ENCODE measurements at regions not wholly inside any gene's neighbourhood (a gene's known extent, or its start where the extent isn't known, plus 50 kb on each side); places are given as distances from the start of the nearest gene placed in this dataset.
A peak's percentile ranks its signal among the peaks of the same experiment; 100 is the strongest.

GRCh38 chrX:40149286-40150175, 51.8 kb upstream of the BCOR start:
- Histone ChIP-seq H3K4me3 (ENCODE audit: low read depth in 2 of 2, low read length in 1 of 2) (no peak overlapping the region), H3K9me3 (no peaks in the 10 kb centered on the region), H4K20me1 (ENCODE audit: insufficient read depth) (no peaks in the 10 kb centered on the region), H3K9ac (no peak overlapping the region), H3K27me3 (ENCODE audit: insufficient read depth) (peaks cover 43% of the 10 kb centered on the region; the same call in 1 of the 2 replicates), H3K4me1 (ENCODE audit: control insufficient read depth in 1 of 2, insufficient read depth in 2 of 2, low read depth in 1 of 2, low read length in 1 of 2) (peaks cover 0 to 43% of the 10 kb centered on the region in 2 experiments; a peak in 2 of 4 replicates), H3F3A (replicated peaks; ENCODE audit: insufficient read depth) (no peaks in the 10 kb centered on the region), H3K27ac (ENCODE audit: low read depth in 2 of 2, low read length in 1 of 2) (peak overlapping the region in 1 of 2 experiments; percentile 75; a peak in 2 of 4 replicates), H3K79me2 (ENCODE audit: insufficient read depth) (no peaks in the 10 kb centered on the region), H3K4me2 (no peak overlapping the region), H2AFZ (ENCODE audit: low read depth) (no peak overlapping the region), H3K9me2 (no peaks in the 10 kb centered on the region), H3K36me3 (replicated peaks in 1 of 2; ENCODE audit: control insufficient read depth in 1 of 2, insufficient read depth in 2 of 2, low read length in 1 of 2) (no peaks in the 10 kb centered on the region)
- 64% methylated on average over 16 of the region's 17 CpGs for WGBS (ENCODE audit: low lambda C conversion rate)
- TF ChIP-seq CTCF (IDR thresholded peaks at IDR 0.05) (no peak), FOXJ3 (CRISPR knock-in tag; IDR thresholded peaks at IDR 0.05) (no peak), NRF1 (IDR thresholded peaks at IDR 0.05; ENCODE audit: low read depth, low read length) (no peak), MXI1 (IDR thresholded peaks at IDR 0.05; ENCODE audit: low read depth, low read length) (no peak), EZH2phosphoT487 (IDR thresholded peaks at IDR 0.05; ENCODE audit: borderline replicate concordance, low read depth) (no peak), GABPA (IDR thresholded peaks at IDR 0.05; ENCODE audit: low read depth) (no peak), TCF12 (IDR thresholded peaks at IDR 0.05) (no peak), PBX3 (IDR thresholded peaks at IDR 0.05) (no peak)
- no peak for DNase-seq
- POLR2A ChIA-PET: interaction anchor here (1.0 kb wide), 1 partner anchor 27 kb away, joined by 3 read pairs; no protein-coding TSS in a partner anchor
- CTCF ChIA-PET: no interaction called here

GRCh38 chrX:40148385-40149285, 50.9 kb upstream of the BCOR start:
- TF ChIP-seq MXI1 (IDR thresholded peaks at IDR 0.05; ENCODE audit: low read depth, low read length): no peak
- no peak for TF ChIP-seq SMC3 (IDR thresholded peaks at IDR 0.05; ENCODE audit: low read depth, low read length)
- TF ChIP-seq TEAD4 (IDR thresholded peaks at IDR 0.05; ENCODE audit: borderline replicate concordance, insufficient read depth): no peak
- TF ChIP-seq RAD21 (IDR thresholded peaks at IDR 0.05; ENCODE audit: low read length): no peak
- peak; percentile 51; the same call in 1 of the 2 replicates for TF ChIP-seq GATA2 (CRISPR knock-in tag; IDR thresholded peaks at IDR 0.05)
- TF ChIP-seq FOXJ3 (CRISPR knock-in tag; IDR thresholded peaks at IDR 0.05): no peak
- 66% methylated on average over 24 of the region's 24 CpGs for WGBS (ENCODE audit: low lambda C conversion rate)
- peaks cover 48% of the 10 kb centered on the region; the same call in 1 of the 2 replicates for H3K27me3 ChIP-seq (ENCODE audit: insufficient read depth)
- H3K4me1 ChIP-seq (ENCODE audit: control insufficient read depth in 1 of 2, insufficient read depth in 2 of 2, low read depth in 1 of 2, low read length in 1 of 2): peaks cover 0 to 44% of the 10 kb centered on the region in 2 experiments; a peak in 2 of 4 replicates
- no peaks in the 10 kb centered on the region for H3K79me2 ChIP-seq (ENCODE audit: insufficient read depth)
- H3K4me2 ChIP-seq: no peak overlapping the region
- no peaks in the 10 kb centered on the region for H3K9me2 ChIP-seq
- H3K36me3 ChIP-seq (replicated peaks in 1 of 2; ENCODE audit: control insufficient read depth in 1 of 2, insufficient read depth in 2 of 2, low read length in 1 of 2): no peaks in the 10 kb centered on the region
- H3F3A ChIP-seq (replicated peaks; ENCODE audit: insufficient read depth): no peaks in the 10 kb centered on the region
- CTCF ChIA-PET: no interaction called here
- H3K9ac ChIP-seq: no peak overlapping the region
- H3K9me3 ChIP-seq: no peaks in the 10 kb centered on the region
- peak; percentile 59 for DNase-seq
- H3K27ac ChIP-seq (ENCODE audit: low read depth in 2 of 2, low read length in 1 of 2): peak overlapping the region in 1 of 2 experiments; percentile 75; a peak in 2 of 4 replicates
- no peak overlapping the region for H3K4me3 ChIP-seq (ENCODE audit: low read depth in 2 of 2, low read length in 1 of 2)
- no peaks in the 10 kb centered on the region for H4K20me1 ChIP-seq (ENCODE audit: insufficient read depth)
- POLR2A ChIA-PET: interaction anchor here (1.0 kb wide), 1 partner anchor 28 kb away, joined by 3 read pairs; no protein-coding TSS in a partner anchor
- no peak overlapping the region for H2AFZ ChIP-seq (ENCODE audit: low read depth)

All from SK-N-SH (cell line).